ENCODE measurements at regions not wholly inside any gene's neighbourhood (a gene's known extent, or its start where the extent isn't known, plus 50 kb on each side); places are given as distances from the start of the nearest gene placed in this dataset.

- TF ChIP-seq RCOR1 (IDR thresholded peaks at IDR 0.05; ENCODE audit: insufficient replicate concordance, low read length) (no peak), CTCF (conservative IDR thresholded peaks at IDR 0.05; ENCODE audit: low read depth, low read length) (no peak), MXI1 (IDR thresholded peaks at IDR 0.05; ENCODE audit: borderline replicate concordance, low read depth, low read length) (no peak), NFE2L2 (IDR thresholded peaks at IDR 0.05; ENCODE audit: low read depth, low read length) (no peak)
Observed at GRCh38 chrX:65598559-65599147, 64.1 kb upstream of the LAS1L start.
